ENCODE measurements at regions not wholly inside any gene's neighbourhood (a gene's known extent, or its start where the extent isn't known, plus 50 kb on each side); places are given as distances from the start of the nearest gene placed in this dataset.

GRCh38 chr13:30148171-30148754 is 159.1 kb downstream of the KATNAL1 start:
- no peak for TF ChIP-seq CTCF (IDR thresholded peaks at IDR 0.05; ENCODE audit: low read depth, low read length)
- TF ChIP-seq EZH2phosphoT487 (IDR thresholded peaks at IDR 0.05; ENCODE audit: low read depth), result no peak
